ENCODE measurements at regions not wholly inside any gene's neighbourhood (a gene's known extent, or its start where the extent isn't known, plus 50 kb on each side); places are given as distances from the start of the nearest gene placed in this dataset.

DNA sequence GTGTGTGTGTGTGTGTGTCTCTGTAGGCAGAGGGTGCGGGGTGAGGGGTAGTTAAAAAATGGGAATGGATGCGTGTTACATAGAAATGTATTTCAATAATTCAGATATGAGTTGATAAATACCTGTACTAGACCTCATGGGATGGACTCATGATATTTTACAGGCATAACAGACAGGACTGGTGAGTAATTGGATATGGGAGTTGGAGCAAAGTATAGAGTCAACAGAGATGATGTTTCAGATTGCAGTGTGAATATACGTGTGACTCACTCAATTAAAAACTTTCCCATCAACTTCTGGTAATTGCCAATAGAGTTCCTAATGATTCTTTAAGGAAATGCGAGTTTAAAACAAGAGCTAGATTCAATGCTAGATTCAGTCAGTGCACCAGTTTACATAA is 711.9 kb downstream of the C12orf50 start:
- no peak for TF ChIP-seq EZH2 (IDR thresholded peaks at IDR 0.05; ENCODE audit: borderline replicate concordance, insufficient read depth, low read depth, low read length, poor library complexity, severe bottlenecking)
- TF ChIP-seq, protein P1, sequence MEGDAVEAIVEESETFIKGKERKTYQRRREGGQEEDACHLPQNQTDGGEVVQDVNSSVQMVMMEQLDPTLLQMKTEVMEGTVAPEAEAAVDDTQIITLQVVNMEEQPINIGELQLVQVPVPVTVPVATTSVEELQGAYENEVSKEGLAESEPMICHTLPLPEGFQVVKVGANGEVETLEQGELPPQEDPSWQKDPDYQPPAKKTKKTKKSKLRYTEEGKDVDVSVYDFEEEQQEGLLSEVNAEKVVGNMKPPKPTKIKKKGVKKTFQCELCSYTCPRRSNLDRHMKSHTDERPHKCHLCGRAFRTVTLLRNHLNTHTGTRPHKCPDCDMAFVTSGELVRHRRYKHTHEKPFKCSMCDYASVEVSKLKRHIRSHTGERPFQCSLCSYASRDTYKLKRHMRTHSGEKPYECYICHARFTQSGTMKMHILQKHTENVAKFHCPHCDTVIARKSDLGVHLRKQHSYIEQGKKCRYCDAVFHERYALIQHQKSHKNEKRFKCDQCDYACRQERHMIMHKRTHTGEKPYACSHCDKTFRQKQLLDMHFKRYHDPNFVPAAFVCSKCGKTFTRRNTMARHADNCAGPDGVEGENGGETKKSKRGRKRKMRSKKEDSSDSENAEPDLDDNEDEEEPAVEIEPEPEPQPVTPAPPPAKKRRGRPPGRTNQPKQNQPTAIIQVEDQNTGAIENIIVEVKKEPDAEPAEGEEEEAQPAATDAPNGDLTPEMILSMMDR (IDR thresholded peaks at IDR 0.05), result no peak

All from B cell (primary cell).